ENCODE measurements at regions not wholly inside any gene's neighbourhood (a gene's known extent, or its start where the extent isn't known, plus 50 kb on each side); places are given as distances from the start of the nearest gene placed in this dataset.

GRCh38 chr10:89118091-89118490 lies 89.0 kb downstream of the CH25H start:
- no peak for TF ChIP-seq CTCF (IDR thresholded peaks at IDR 0.05 in 4 of 5, conservative IDR thresholded peaks at IDR 0.05 in 1 of 5)
- no peak for TF ChIP-seq POLR2A (IDR thresholded peaks at IDR 0.05)
